H1 (cell line): ENCODE measurements at regions not wholly inside any gene's neighbourhood (a gene's known extent, or its start where the extent isn't known, plus 50 kb on each side); places are given as distances from the start of the nearest gene placed in this dataset.

Experiments used
- CTCF ChIA-PET: fragments of 300-600 bp; sonication (Branson Sonifier 250); formaldehyde crosslinking; loops from one replicate; lab custom pipeline; 2021; ENCODE audit not compliant: partially characterized antibody; lab: Charles Lee
- POLR2A ChIA-PET: fragments of 300-600 bp; sonication (Branson Sonifier 250); formaldehyde crosslinking; loops from one replicate; lab custom pipeline; 2021; ENCODE audit warnings: inconsistent platforms; ENCODE audit not compliant: partially characterized antibody; lab: Charles Lee
- DNase-seq, 2 experiments: peaks; one replicate each; pipeline versions ENCODE4 v3.0.0 to v3.0.0-alpha.2; 2010 to 2022; ENCODE audit warnings: low spot score in 2 of 2, low read depth in 1 of 2, mixed read lengths in 1 of 2
- FAIRE-seq: peaks from 2 replicates; lab custom pipeline; 2011; peaks lifted over from hg19 to GRCh38; lab: Jason Lieb, UNC
- H2AFZ ChIP-seq: 2 replicates; pipeline ENCODE4 v1.8.1; 2012; ENCODE audit warnings: low read length, inconsistent platforms
- H2AK5ac ChIP-seq: 2 replicates; pipeline ENCODE4 v1.6.1; 2013; ENCODE audit warnings: low read depth, low read length
- H2BK120ac ChIP-seq: replicated peaks from 2 replicates; pipeline ENCODE3; 2013; ENCODE audit warnings: low read depth, low read length, inconsistent platforms
- H2BK12ac ChIP-seq: 2 replicates; pipeline ENCODE4 v1.6.1; 2013; ENCODE audit warnings: low read depth, low read length
- H2BK15ac ChIP-seq: 2 replicates; pipeline ENCODE4 v1.6.1; 2013; ENCODE audit warnings: low read length
- H2BK20ac ChIP-seq: 2 replicates; pipeline ENCODE4 v1.6.1; 2013; ENCODE audit warnings: low read length
- H2BK5ac ChIP-seq: 2 replicates; pipeline ENCODE4 v1.6.1; 2013; ENCODE audit warnings: low read depth, low read length
- H3K14ac ChIP-seq: 2 replicates; pipeline ENCODE4 v1.6.1; 2013; ENCODE audit warnings: inconsistent platforms; ENCODE audit not compliant: insufficient read length
- H3K18ac ChIP-seq: 2 replicates; pipeline ENCODE4 v1.6.1; 2013; ENCODE audit warnings: low read length; ENCODE audit errors: extremely low read depth
- H3K23ac ChIP-seq: 2 replicates; pipeline ENCODE4 v1.6.1; 2013; ENCODE audit warnings: inconsistent platforms; ENCODE audit not compliant: insufficient read length
- H3K23me2 ChIP-seq: 2 replicates; pipeline ENCODE4 v1.6.1; 2013; ENCODE audit warnings: low read depth, low read length
- H3K27ac ChIP-seq: 2 replicates; pipeline ENCODE4 v1.6.1; 2011; ENCODE audit warnings: low read depth, low read length, inconsistent platforms
- H3K27me3 ChIP-seq, 4 experiments: replicated peaks in 1 of 4; 1 replicate in 1 of 4; 2 replicates in 3 of 4; pipeline versions ENCODE4 v1.6.1 to v1.8.1; 2011 to 2013; ENCODE audit warnings: low read length in 3 of 4, mild to moderate bottlenecking in 3 of 4, inconsistent platforms in 2 of 4, mixed read lengths in 2 of 4, moderate library complexity in 1 of 4; ENCODE audit not compliant: control insufficient read depth in 3 of 4, insufficient read depth in 3 of 4; ENCODE audit errors: extremely low read depth in 1 of 4
- H3K36me3 ChIP-seq, 4 experiments: 2 replicates each; pipeline versions ENCODE4 v1.6.1 to v1.8.1; 2011 to 2013; ENCODE audit warnings: mild to moderate bottlenecking in 4 of 4, low read length in 3 of 4, moderate library complexity in 2 of 4, control low read depth in 1 of 4, inconsistent platforms in 1 of 4; ENCODE audit not compliant: insufficient read depth in 4 of 4, control insufficient read depth in 2 of 4
- H3K4ac ChIP-seq: replicated peaks from 2 replicates; pipeline ENCODE3; 2013; ENCODE audit warnings: low read length, low read depth, mixed read lengths, inconsistent platforms; ENCODE audit not compliant: insufficient read length
- H3K4me1 ChIP-seq, 4 experiments: replicated peaks in 1 of 4; 1 replicate in 1 of 4; 2 replicates in 3 of 4; pipeline versions ENCODE4 v1.6.1 to v1.8.1; 2011 to 2013; ENCODE audit warnings: low read length in 3 of 4, inconsistent platforms in 2 of 4, mixed read lengths in 1 of 4; ENCODE audit not compliant: insufficient read depth in 4 of 4, control insufficient read depth in 3 of 4
- H3K4me2 ChIP-seq, 2 experiments: 2 replicates each; pipeline versions ENCODE4 v1.6.1 to v1.8.1; 2011 to 2013; ENCODE audit warnings: low read depth in 2 of 2, low read length in 2 of 2, control low read depth in 1 of 2, inconsistent platforms in 1 of 2, mild to moderate bottlenecking in 1 of 2; ENCODE audit not compliant: insufficient read depth in 1 of 2
- H3K4me3 ChIP-seq, 4 experiments: fragments of 200-600, 300-600 bp in 1 of 4; sonication (generic), shearing (Covaris generic), sonication (Bioruptor Twin) in 1 of 4; 2 replicates each; pipeline versions ENCODE4 v1.5.1 to v1.8.1; 2011 to 2016; ENCODE audit warnings: low read length in 4 of 4, low read depth in 3 of 4, control low read depth in 2 of 4, inconsistent platforms in 2 of 4, mild to moderate bottlenecking in 2 of 4, mixed read lengths in 1 of 4, moderate library complexity in 1 of 4; ENCODE audit not compliant: insufficient read depth in 2 of 4; ENCODE audit errors: extremely low read depth in 1 of 4
- H3K56ac ChIP-seq: replicated peaks from 2 replicates; pipeline ENCODE3; 2013; ENCODE audit warnings: low read depth, mild to moderate bottlenecking, mixed read lengths, low read length, inconsistent platforms; ENCODE audit not compliant: insufficient read length
- H3K79me1 ChIP-seq: 2 replicates; pipeline ENCODE4 v1.6.1; 2013; ENCODE audit warnings: low read depth, low read length, control low read depth
- H3K79me2 ChIP-seq, 2 experiments: 2 replicates each; pipeline versions ENCODE4 v1.6.1 to v1.8.1; 2012 to 2013; ENCODE audit warnings: low read length in 2 of 2, mild to moderate bottlenecking in 2 of 2, inconsistent platforms in 1 of 2; ENCODE audit not compliant: insufficient read depth in 2 of 2, control insufficient read depth in 1 of 2
- H3K9ac ChIP-seq, 4 experiments: replicated peaks in 1 of 4; 1 replicate in 1 of 4; 2 replicates in 3 of 4; pipeline versions ENCODE4 v1.6.1 to v1.8.1; 2011 to 2013; ENCODE audit warnings: low read depth in 3 of 4, low read length in 3 of 4, control low read depth in 2 of 4, mild to moderate bottlenecking in 2 of 4, moderate library complexity in 2 of 4, inconsistent platforms in 1 of 4; ENCODE audit errors: extremely low read depth in 1 of 4
- H3K9me3 ChIP-seq, 2 experiments: 2 replicates each; pipeline versions ENCODE4 v1.6.1 to v1.8.1; 2012 to 2013; ENCODE audit warnings: mild to moderate bottlenecking in 2 of 2, moderate library complexity in 2 of 2, control low read depth in 1 of 2, inconsistent platforms in 1 of 2, low read depth in 1 of 2, low read length in 1 of 2, mixed read lengths in 1 of 2; ENCODE audit not compliant: insufficient read depth in 2 of 2
- H4K20me1 ChIP-seq, 2 experiments: replicated peaks in 1 of 2; 2 replicates each; pipeline versions ENCODE3 to v1.8.1; 2011 to 2013; ENCODE audit warnings: inconsistent platforms in 2 of 2, low read length in 2 of 2, mild to moderate bottlenecking in 1 of 2; ENCODE audit not compliant: insufficient read depth in 2 of 2, control insufficient read depth in 1 of 2
- H4K5ac ChIP-seq: 2 replicates; pipeline ENCODE4 v1.6.1; 2013; ENCODE audit warnings: low read length, low read depth, mixed read lengths, inconsistent platforms; ENCODE audit not compliant: insufficient read length
- H4K8ac ChIP-seq: 2 replicates; pipeline ENCODE4 v1.8.0; 2013; ENCODE audit warnings: mild to moderate bottlenecking, moderate library complexity, low read length, inconsistent platforms; ENCODE audit not compliant: insufficient read depth; ENCODE audit errors: extremely low read depth
- H4K91ac ChIP-seq: replicated peaks from 2 replicates; pipeline ENCODE3; 2013; ENCODE audit warnings: low read length, mixed read lengths, inconsistent platforms; ENCODE audit not compliant: insufficient read length
- CBX5 ChIP-seq: fragments of 300-800, 300-1000 bp; sonication (generic); IDR thresholded peaks from 2 replicates; pipeline ENCODE4 v1.7.1; 2016; ENCODE audit warnings: antibody characterized with exemption, low read length, low read depth
- CEBPB ChIP-seq: IDR thresholded peaks from 2 replicates; pipeline ENCODE4 v1.6.1; 2012; ENCODE audit warnings: low read depth, low read length
- EGR1 ChIP-seq: IDR thresholded peaks from 2 replicates; pipeline ENCODE4 v1.6.1; 2011; ENCODE audit warnings: low read depth, low read length, borderline replicate concordance
- FOSL1 ChIP-seq: IDR thresholded peaks from 2 replicates; pipeline ENCODE4 v1.6.1; 2011; ENCODE audit warnings: mild to moderate bottlenecking, low read depth, low read length, moderate library complexity; ENCODE audit not compliant: insufficient read depth
- GABPA ChIP-seq: IDR thresholded peaks from 2 replicates; pipeline ENCODE4 v1.6.1; 2011; ENCODE audit warnings: mild to moderate bottlenecking, low read length, moderate library complexity, borderline replicate concordance; ENCODE audit not compliant: insufficient read depth
- HDAC2 ChIP-seq, 2 experiments: fragments of 300-600 bp in 1 of 2; sonication (generic) in 1 of 2; IDR thresholded peaks; 2 replicates each; pipeline ENCODE4 v1.6.1; 2011 to 2012; ENCODE audit warnings: low read depth in 2 of 2, low read length in 2 of 2, mild to moderate bottlenecking in 2 of 2, moderate library complexity in 2 of 2, borderline replicate concordance in 1 of 2, inconsistent platforms in 1 of 2
- NANOG ChIP-seq: IDR thresholded peaks from 2 replicates; pipeline ENCODE4 v1.6.1; 2011; ENCODE audit warnings: low read length, low read depth, mild to moderate bottlenecking, inconsistent platforms; ENCODE audit not compliant: insufficient read depth, poor library complexity, severe bottlenecking
- POLR2A ChIP-seq, 2 experiments: IDR thresholded peaks; 1 replicate in 1 of 2; 2 replicates in 1 of 2; pipeline ENCODE4 v1.6.1; 2011; ENCODE audit warnings: low read depth in 2 of 2, low read length in 2 of 2, mild to moderate bottlenecking in 2 of 2; ENCODE audit errors: control extremely low read depth in 1 of 2
- POLR2AphosphoS5 ChIP-seq: IDR thresholded peaks from 2 replicates; pipeline ENCODE4 v1.6.1; 2011; ENCODE audit warnings: low read depth, low read length
- POU5F1 ChIP-seq: IDR thresholded peaks from 2 replicates; pipeline ENCODE4 v1.6.1; 2011; ENCODE audit warnings: low read depth, mild to moderate bottlenecking, low read length, moderate library complexity
- RBBP5 ChIP-seq: IDR thresholded peaks from 2 replicates; pipeline ENCODE4 v1.7.1; 2012; ENCODE audit warnings: low read depth, mild to moderate bottlenecking, inconsistent platforms, low read length, moderate library complexity, borderline replicate concordance
- RXRA ChIP-seq: IDR thresholded peaks from 2 replicates; pipeline ENCODE4 v1.6.1; 2011; ENCODE audit warnings: low read depth, mild to moderate bottlenecking, low read length, moderate library complexity; ENCODE audit not compliant: insufficient read depth
- SIRT6 ChIP-seq: IDR thresholded peaks from one replicate; pipeline ENCODE4 v1.7.1; 2012; ENCODE audit warnings: low read length, inconsistent platforms
- SP2 ChIP-seq: IDR thresholded peaks from 2 replicates; pipeline ENCODE4 v1.6.1; 2012; ENCODE audit warnings: mild to moderate bottlenecking, low read length, inconsistent platforms
- TAF1 ChIP-seq: IDR thresholded peaks from 2 replicates; pipeline ENCODE4 v1.6.1; 2011; ENCODE audit warnings: mild to moderate bottlenecking, low read depth, low read length
- TBP ChIP-seq: IDR thresholded peaks from 2 replicates; pipeline ENCODE4 v1.6.1; 2011; ENCODE audit warnings: low read depth, low read length, improper control_type of control experiment
- WGBS, 2 experiments: shearing (Covaris generic) in 1 of 2; methylation state at CpG; one replicate each; pipeline versions ENCODE4 v1.1.6 to v1.1.7; 2013 to 2015; ENCODE audit warnings: low lambda C conversion rate in 2 of 2, mixed read lengths in 2 of 2, inconsistent platforms in 1 of 2, low coverage in 1 of 2, missing lambda C conversion rate in 1 of 2; ENCODE audit not compliant: insufficient replicate concordance in 2 of 2, insufficient coverage in 1 of 2, insufficient read length in 1 of 2; ENCODE audit errors: extremely low coverage in 1 of 2, missing lambda C conversion rate in 1 of 2; 5-methylcytosine and 5-hydroxymethylcytosine counted together

GRCh38 chr2:213224366-213224765, 59.9 kb upstream of the SPAG16 start:
- H3K4me2 ChIP-seq = no peak overlapping the region
- ChIA-PET CTCF (no interaction called here), POLR2A (no interaction called here)
- no peak overlapping the region for H2BK5ac ChIP-seq
- H3K23me2 ChIP-seq = no peaks in the 10 kb centered on the region
- no peak overlapping the region for H3K9ac ChIP-seq
- DNase-seq = no peak
- no peaks in the 10 kb centered on the region for H3K79me1 ChIP-seq
- H2AFZ ChIP-seq = peak overlapping the region; percentile 11; the same call in 1 of the 2 replicates
- H2BK15ac ChIP-seq = no peak overlapping the region
- H3K4me1 ChIP-seq = no peaks in the 10 kb centered on the region; a peak in 1 of 7 replicates
- H3K9me3 ChIP-seq = no peaks in the 10 kb centered on the region
- H2BK120ac ChIP-seq = no peak overlapping the region
- no peak overlapping the region for H2BK20ac ChIP-seq
- H4K91ac ChIP-seq = no peak overlapping the region
- no peaks in the 10 kb centered on the region for H3K36me3 ChIP-seq
- no peak overlapping the region for H3K4ac ChIP-seq
- H3K27me3 ChIP-seq = no peaks in the 10 kb centered on the region
- H3K79me2 ChIP-seq = no peaks in the 10 kb centered on the region
- no peak for FAIRE-seq
- H3K4me3 ChIP-seq = no peak overlapping the region
- H3K14ac ChIP-seq = no peak overlapping the region
- H4K5ac ChIP-seq = no peak overlapping the region
- 81% methylated on average over 2 of the region's 2 CpGs; no CpG with 5 or more reads in 1 of the 2 experiments for WGBS, 2 experiments
- no peak overlapping the region for H3K56ac ChIP-seq
- H3K18ac ChIP-seq = no peak overlapping the region
- no peak overlapping the region for H4K8ac ChIP-seq
- no peak overlapping the region for H3K23ac ChIP-seq
- H2AK5ac ChIP-seq = no peak overlapping the region
- H2BK12ac ChIP-seq = no peak overlapping the region
- no peak overlapping the region for H3K27ac ChIP-seq
- no peaks in the 10 kb centered on the region for H4K20me1 ChIP-seq
- TF ChIP-seq FOSL1 = no peak
- TF ChIP-seq CBX5 = no peak
- no peak for TF ChIP-seq NANOG
- no peak for TF ChIP-seq EGR1
- no peak for TF ChIP-seq TAF1
- TF ChIP-seq SP2 = no peak
- no peak for TF ChIP-seq POLR2AphosphoS5
- TF ChIP-seq GABPA = no peak
- no peak for TF ChIP-seq RXRA
- no peak for TF ChIP-seq RBBP5
- no peak for TF ChIP-seq SIRT6
- TF ChIP-seq POLR2A (IDR thresholded peaks at IDR 0.05; ENCODE audit: control extremely low read depth in 1 of 2, low read depth in 2 of 2, low read length in 2 of 2) = no peak
- TF ChIP-seq HDAC2 (IDR thresholded peaks at IDR 0.05; ENCODE audit: borderline replicate concordance in 1 of 2, low read depth in 2 of 2, low read length in 2 of 2) = no peak
- no peak for TF ChIP-seq CEBPB
- TF ChIP-seq TBP = no peak
- TF ChIP-seq POU5F1 = no peak
